ENCODE measurements at regions not wholly inside any gene's neighbourhood (a gene's known extent, or its start where the extent isn't known, plus 50 kb on each side); places are given as distances from the start of the nearest gene placed in this dataset.

- Histone ChIP-seq H3K79me2 (ENCODE audit: insufficient read depth, low read length) (no peaks in the 10 kb centered on the region), H4K20me1 (ENCODE audit: insufficient read depth, low read length, poor library complexity, severe bottlenecking) (no peaks in the 10 kb centered on the region), H3K9me3 (ENCODE audit: insufficient read depth, low read depth, low read length) (peaks cover 4% of the 10 kb centered on the region; the same call in 1 of the 2 replicates), H3K4me3 (ENCODE audit: low read length, poor library complexity, severe bottlenecking) (no peak overlapping the region), H3K9ac (ENCODE audit: low read depth, low read length, poor library complexity, severe bottlenecking) (no peak overlapping the region), H3K27me3 (ENCODE audit: insufficient read depth, low read length, poor library complexity, severe bottlenecking) (no peaks in the 10 kb centered on the region), H3F3A (ENCODE audit: low read depth) (no peaks in the 10 kb centered on the region), H2AFZ (ENCODE audit: low read length) (no peak overlapping the region), H3K9me2 (replicated peaks; ENCODE audit: low read depth, low read length) (no peaks in the 10 kb centered on the region), H3K4me2 (ENCODE audit: low read depth, low read length, poor library complexity, severe bottlenecking) (no peak overlapping the region), H3K4me1 (ENCODE audit: insufficient read depth, low read length, poor library complexity, severe bottlenecking) (no peaks in the 10 kb centered on the region), H3K36me3 (ENCODE audit: insufficient read depth, low read length) (no peaks in the 10 kb centered on the region)
- TF ChIP-seq, protein P1, sequence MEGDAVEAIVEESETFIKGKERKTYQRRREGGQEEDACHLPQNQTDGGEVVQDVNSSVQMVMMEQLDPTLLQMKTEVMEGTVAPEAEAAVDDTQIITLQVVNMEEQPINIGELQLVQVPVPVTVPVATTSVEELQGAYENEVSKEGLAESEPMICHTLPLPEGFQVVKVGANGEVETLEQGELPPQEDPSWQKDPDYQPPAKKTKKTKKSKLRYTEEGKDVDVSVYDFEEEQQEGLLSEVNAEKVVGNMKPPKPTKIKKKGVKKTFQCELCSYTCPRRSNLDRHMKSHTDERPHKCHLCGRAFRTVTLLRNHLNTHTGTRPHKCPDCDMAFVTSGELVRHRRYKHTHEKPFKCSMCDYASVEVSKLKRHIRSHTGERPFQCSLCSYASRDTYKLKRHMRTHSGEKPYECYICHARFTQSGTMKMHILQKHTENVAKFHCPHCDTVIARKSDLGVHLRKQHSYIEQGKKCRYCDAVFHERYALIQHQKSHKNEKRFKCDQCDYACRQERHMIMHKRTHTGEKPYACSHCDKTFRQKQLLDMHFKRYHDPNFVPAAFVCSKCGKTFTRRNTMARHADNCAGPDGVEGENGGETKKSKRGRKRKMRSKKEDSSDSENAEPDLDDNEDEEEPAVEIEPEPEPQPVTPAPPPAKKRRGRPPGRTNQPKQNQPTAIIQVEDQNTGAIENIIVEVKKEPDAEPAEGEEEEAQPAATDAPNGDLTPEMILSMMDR (conservative IDR thresholded peaks at IDR 0.05; ENCODE audit: low read length) = no peak
- no peak for TF ChIP-seq EZH2phosphoT487 (IDR thresholded peaks at IDR 0.05; ENCODE audit: borderline replicate concordance)
Measured at GRCh38 chr19:28210886-28211285, 1002.1 kb downstream of the UQCRFS1 start.

GRCh38 chr19:28208745-28209144, 1004.2 kb downstream of the UQCRFS1 start:
- Histone ChIP-seq H3K36me3 (ENCODE audit: insufficient read depth, low read length) (no peaks in the 10 kb centered on the region), H3F3A (ENCODE audit: low read depth) (no peaks in the 10 kb centered on the region), H3K79me2 (ENCODE audit: insufficient read depth, low read length) (no peaks in the 10 kb centered on the region), H3K27me3 (ENCODE audit: insufficient read depth, low read length, poor library complexity, severe bottlenecking) (no peaks in the 10 kb centered on the region), H3K9me2 (replicated peaks; ENCODE audit: low read depth, low read length) (no peaks in the 10 kb centered on the region), H4K20me1 (ENCODE audit: insufficient read depth, low read length, poor library complexity, severe bottlenecking) (no peaks in the 10 kb centered on the region), H3K4me1 (ENCODE audit: insufficient read depth, low read length, poor library complexity, severe bottlenecking) (no peaks in the 10 kb centered on the region), H3K9me3 (ENCODE audit: insufficient read depth, low read depth, low read length) (peaks cover 4% of the 10 kb centered on the region; the same call in 1 of the 2 replicates), H3K4me2 (ENCODE audit: low read depth, low read length, poor library complexity, severe bottlenecking) (no peak overlapping the region), H3K9ac (ENCODE audit: low read depth, low read length, poor library complexity, severe bottlenecking) (no peak overlapping the region), H2AFZ (ENCODE audit: low read length) (no peak overlapping the region), H3K4me3 (ENCODE audit: low read length, poor library complexity, severe bottlenecking) (no peak overlapping the region)
- no peak for TF ChIP-seq EZH2phosphoT487 (IDR thresholded peaks at IDR 0.05; ENCODE audit: borderline replicate concordance)
- TF ChIP-seq, protein P1 (conservative IDR thresholded peaks at IDR 0.05; ENCODE audit: low read length) = no peak

- no peaks in the 10 kb centered on the region for H3K9me2 ChIP-seq (replicated peaks; ENCODE audit: low read depth, low read length)
- no peaks in the 10 kb centered on the region for H3K36me3 ChIP-seq (ENCODE audit: insufficient read depth, low read length)
- no peak for TF ChIP-seq EZH2phosphoT487 (IDR thresholded peaks at IDR 0.05; ENCODE audit: borderline replicate concordance)
- TF ChIP-seq, protein P1 (conservative IDR thresholded peaks at IDR 0.05; ENCODE audit: low read length) = no peak
Measured at GRCh38 chr19:28207244-28207643, 1005.7 kb downstream of the UQCRFS1 start.

More at GRCh38 chr19:28207244-28207643, 1005.7 kb downstream of the UQCRFS1 start:
- Histone ChIP-seq H2AFZ (ENCODE audit: low read length) (no peak overlapping the region), H3F3A (ENCODE audit: low read depth) (no peaks in the 10 kb centered on the region), H4K20me1 (ENCODE audit: insufficient read depth, low read length, poor library complexity, severe bottlenecking) (no peaks in the 10 kb centered on the region), H3K4me2 (ENCODE audit: low read depth, low read length, poor library complexity, severe bottlenecking) (no peak overlapping the region), H3K79me2 (ENCODE audit: insufficient read depth, low read length) (no peaks in the 10 kb centered on the region), H3K4me3 (ENCODE audit: low read length, poor library complexity, severe bottlenecking) (no peak overlapping the region), H3K27me3 (ENCODE audit: insufficient read depth, low read length, poor library complexity, severe bottlenecking) (no peaks in the 10 kb centered on the region), H3K4me1 (ENCODE audit: insufficient read depth, low read length, poor library complexity, severe bottlenecking) (no peaks in the 10 kb centered on the region), H3K9me3 (ENCODE audit: insufficient read depth, low read depth, low read length) (peaks cover 10% of the 10 kb centered on the region; the same call in 1 of the 2 replicates), H3K9ac (ENCODE audit: low read depth, low read length, poor library complexity, severe bottlenecking) (no peak overlapping the region)

All from Loucy (cell line).